Caco-2 (cell line): ENCODE measurements at regions not wholly inside any gene's neighbourhood (a gene's known extent, or its start where the extent isn't known, plus 50 kb on each side); places are given as distances from the start of the nearest gene placed in this dataset.

Experiments
- BruUV-seq: library from RNA; stranded (reverse); fragments of 400-500 nt; replicated peaks from 2 replicates; lab custom pipeline; 2021; lab: Mats Ljungman, UMichigan
- CTCF ChIA-PET: fragments of 300-600 bp; sonication (Branson Sonifier 250); formaldehyde crosslinking; loops from one replicate; lab custom pipeline; 2022; ENCODE audit warnings: antibody characterized with exemption; lab: Charles Lee
- POLR2A ChIA-PET: fragments of 300-600 bp; sonication (Branson Sonifier 250); formaldehyde crosslinking; loops from one replicate; lab custom pipeline; 2022; ENCODE audit warnings: antibody characterized with exemption; lab: Charles Lee
- DNase-seq, 2 experiments: peaks; one replicate each; pipeline versions ENCODE4 v3.0.0 to v3.0.0-alpha.2; 2020 to 2022
- H3K27me3 ChIP-seq: replicated peaks from 2 replicates; pipeline ENCODE4 v1.6.0; 2011; ENCODE audit warnings: low read length; ENCODE audit not compliant: control insufficient read depth, insufficient read depth
- H3K36me3 ChIP-seq: 2 replicates; pipeline ENCODE4 v1.5.1; 2011; ENCODE audit warnings: low read length; ENCODE audit not compliant: control insufficient read depth, insufficient read depth
- H3K4me1 ChIP-seq: fragments of 250-450 bp; sonication (Bioruptor Pico); 2 replicates; pipeline ENCODE4 v1.5.1; 2020; ENCODE audit warnings: mild to moderate bottlenecking
- H3K4me3 ChIP-seq: 2 replicates; pipeline ENCODE4 v1.5.1; 2011; ENCODE audit warnings: low read depth, mild to moderate bottlenecking, control low read depth, low read length
- H3K9me3 ChIP-seq: fragments of 250-450 bp; sonication (Bioruptor Pico); 2 replicates; pipeline ENCODE4 v1.5.1; 2020; ENCODE audit warnings: mild to moderate bottlenecking, moderate library complexity
- H3K27ac Mint-ChIP-seq: one replicate; pipeline ENCODE4 v1.8.0; 2022; ENCODE audit warnings: mixed read lengths; ENCODE audit not compliant: unreplicated experiment
- H3K27me3 Mint-ChIP-seq: one replicate; pipeline ENCODE4 v1.8.0; 2022; ENCODE audit warnings: mixed read lengths; ENCODE audit not compliant: insufficient read depth, unreplicated experiment
- H3K36me3 Mint-ChIP-seq: one replicate; pipeline ENCODE4 v1.8.0; 2022; ENCODE audit warnings: mild to moderate bottlenecking, mixed read lengths; ENCODE audit not compliant: insufficient read depth, unreplicated experiment
- H3K4me1 Mint-ChIP-seq: one replicate; pipeline ENCODE4 v1.8.0; 2022; ENCODE audit warnings: low read depth, mixed read lengths; ENCODE audit not compliant: unreplicated experiment
- H3K4me3 Mint-ChIP-seq: one replicate; pipeline ENCODE4 v1.8.0; 2022; ENCODE audit warnings: mild to moderate bottlenecking, moderate library complexity, mixed read lengths; ENCODE audit not compliant: unreplicated experiment
- H3K9me3 Mint-ChIP-seq: one replicate; pipeline ENCODE4 v1.8.0; 2022; ENCODE audit warnings: mixed read lengths; ENCODE audit not compliant: unreplicated experiment
- intact Hi-C: fragments of 100-400 bp; cut with micrococcal nuclease; formaldehyde crosslinking; loops from one replicate; pipeline ENCODE4 v1.10.0; 2022; ENCODE audit not compliant: unreplicated experiment
- TF ChIP-seq, protein P1 (sequence below), 2 experiments: fragments of 200-600 bp in 1 of 2; IDR thresholded peaks; 1 replicate in 1 of 2; 2 replicates in 1 of 2; pipeline versions ENCODE4 v1.5.1 to v1.8.0; 2011 to 2022; ENCODE audit warnings: antibody characterized with exemption in 1 of 2, control low read depth in 1 of 2, inconsistent platforms in 1 of 2, low read depth in 1 of 2, low read length in 1 of 2, mild to moderate bottlenecking in 1 of 2, moderate library complexity in 1 of 2; ENCODE audit not compliant: insufficient read depth in 1 of 2, severe bottlenecking in 1 of 2, unreplicated experiment in 1 of 2

DNA sequence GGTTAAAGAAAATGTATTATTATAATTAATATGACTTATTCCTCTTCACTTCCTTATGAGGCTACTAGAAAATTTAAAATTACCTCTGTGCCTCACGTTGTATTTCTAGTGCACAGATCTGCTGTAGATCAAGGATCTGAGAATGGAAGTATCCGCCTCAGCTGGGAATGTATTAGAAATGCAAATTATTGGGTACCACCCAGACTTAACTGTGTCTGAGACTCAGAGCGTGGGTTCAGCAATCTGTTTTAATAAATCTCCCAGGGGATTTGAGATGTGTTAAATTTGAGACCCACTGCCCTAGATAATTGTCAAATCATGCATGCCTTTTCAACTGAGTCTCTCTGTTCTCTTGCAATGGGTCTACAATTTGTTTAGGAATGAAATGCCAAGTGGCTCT is 658.0 kb upstream of the NOX3 start:
- Mint-ChIP-seq H3K36me3 (no peaks in the 10 kb centered on the region), H3K27me3 (no peaks in the 10 kb centered on the region), H3K27ac (no peak overlapping the region), H3K4me1 (no peaks in the 10 kb centered on the region), H3K4me3 (no peak overlapping the region), H3K9me3 (no peaks in the 10 kb centered on the region)
- no TSS peak for BruUV-seq
- intact Hi-C loops = no loop called here
- Histone ChIP-seq H3K9me3 (no peaks in the 10 kb centered on the region; the same call in 1 of the 2 replicates), H3K4me1 (no peaks in the 10 kb centered on the region), H3K4me3 (no peak overlapping the region), H3K27me3 (no peaks in the 10 kb centered on the region), H3K36me3 (no peaks in the 10 kb centered on the region)
- no peak for DNase-seq
- ChIA-PET CTCF (no interaction called here), POLR2A (no interaction called here)
- TF ChIP-seq, protein P1, sequence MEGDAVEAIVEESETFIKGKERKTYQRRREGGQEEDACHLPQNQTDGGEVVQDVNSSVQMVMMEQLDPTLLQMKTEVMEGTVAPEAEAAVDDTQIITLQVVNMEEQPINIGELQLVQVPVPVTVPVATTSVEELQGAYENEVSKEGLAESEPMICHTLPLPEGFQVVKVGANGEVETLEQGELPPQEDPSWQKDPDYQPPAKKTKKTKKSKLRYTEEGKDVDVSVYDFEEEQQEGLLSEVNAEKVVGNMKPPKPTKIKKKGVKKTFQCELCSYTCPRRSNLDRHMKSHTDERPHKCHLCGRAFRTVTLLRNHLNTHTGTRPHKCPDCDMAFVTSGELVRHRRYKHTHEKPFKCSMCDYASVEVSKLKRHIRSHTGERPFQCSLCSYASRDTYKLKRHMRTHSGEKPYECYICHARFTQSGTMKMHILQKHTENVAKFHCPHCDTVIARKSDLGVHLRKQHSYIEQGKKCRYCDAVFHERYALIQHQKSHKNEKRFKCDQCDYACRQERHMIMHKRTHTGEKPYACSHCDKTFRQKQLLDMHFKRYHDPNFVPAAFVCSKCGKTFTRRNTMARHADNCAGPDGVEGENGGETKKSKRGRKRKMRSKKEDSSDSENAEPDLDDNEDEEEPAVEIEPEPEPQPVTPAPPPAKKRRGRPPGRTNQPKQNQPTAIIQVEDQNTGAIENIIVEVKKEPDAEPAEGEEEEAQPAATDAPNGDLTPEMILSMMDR (IDR thresholded peaks at IDR 0.05; ENCODE audit: insufficient read depth in 1 of 2, low read depth in 1 of 2, low read length in 1 of 2, severe bottlenecking in 1 of 2, unreplicated experiment in 1 of 2) = no peak

DNA sequence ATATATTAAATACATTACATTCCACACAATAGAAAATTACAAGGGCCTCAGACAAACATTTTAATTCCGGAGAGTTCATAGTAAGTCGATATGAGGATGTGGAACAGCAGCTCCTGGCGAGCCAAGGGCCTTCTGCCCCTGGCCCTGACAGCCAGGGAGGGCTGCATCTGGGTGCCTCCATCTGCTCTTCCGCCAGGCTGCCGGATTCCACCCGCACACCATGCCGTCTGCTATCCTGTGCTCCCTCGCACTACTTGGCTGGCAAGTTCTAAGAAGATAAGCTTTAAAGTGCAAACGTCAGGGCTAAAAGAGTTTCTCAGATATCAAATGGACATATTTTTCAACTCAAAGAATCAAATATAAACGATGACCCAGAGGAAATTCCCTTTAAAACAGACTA is 656.3 kb upstream of the NOX3 start:
- Histone ChIP-seq H3K27me3 (no peaks in the 10 kb centered on the region), H3K4me3 (no peak overlapping the region), H3K36me3 (no peaks in the 10 kb centered on the region), H3K9me3 (no peaks in the 10 kb centered on the region), H3K4me1 (no peaks in the 10 kb centered on the region)
- Mint-ChIP-seq H3K4me1 (no peaks in the 10 kb centered on the region), H3K36me3 (no peaks in the 10 kb centered on the region), H3K27ac (no peak overlapping the region), H3K27me3 (peaks cover 4% of the 10 kb centered on the region), H3K9me3 (no peaks in the 10 kb centered on the region), H3K4me3 (no peak overlapping the region)
- BruUV-seq = no TSS peak
- intact Hi-C loops = no loop called here
- no peak for DNase-seq
- TF ChIP-seq, protein P1 (IDR thresholded peaks at IDR 0.05; ENCODE audit: insufficient read depth in 1 of 2, low read depth in 1 of 2, low read length in 1 of 2, severe bottlenecking in 1 of 2, unreplicated experiment in 1 of 2) = no peak
- ChIA-PET CTCF (no interaction called here), POLR2A (no interaction called here)

DNA sequence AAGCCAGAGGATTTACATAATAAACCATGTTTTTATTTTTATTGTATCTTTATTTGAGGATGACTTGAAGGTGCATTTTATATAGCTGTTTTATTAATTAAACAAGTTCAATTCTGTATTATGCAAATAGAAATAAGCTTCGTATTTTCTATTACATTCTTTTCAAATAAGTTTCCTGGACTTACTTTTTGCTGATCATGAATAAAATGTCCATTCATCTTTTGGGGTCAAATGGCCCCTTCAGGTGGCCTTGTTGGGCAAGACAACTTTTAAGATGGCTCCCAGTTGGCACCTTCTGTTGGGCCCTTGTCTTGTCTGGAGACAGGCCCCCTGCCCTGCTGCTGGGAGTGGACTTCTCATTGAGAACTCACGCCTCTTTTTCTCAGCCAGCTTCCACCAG is 654.6 kb upstream of the NOX3 start:
- H3K9me3 ChIP-seq = no peaks in the 10 kb centered on the region
- no peak overlapping the region for H3K4me3 ChIP-seq
- CTCF ChIA-PET = no interaction called here
- no TSS peak for BruUV-seq
- Mint-ChIP-seq H3K9me3 (no peaks in the 10 kb centered on the region), H3K4me1 (no peaks in the 10 kb centered on the region), H3K27ac (no peak overlapping the region), H3K27me3 (peaks cover 5% of the 10 kb centered on the region), H3K4me3 (no peak overlapping the region), H3K36me3 (no peaks in the 10 kb centered on the region)
- H3K27me3 ChIP-seq = no peaks in the 10 kb centered on the region
- no peak for DNase-seq
- H3K4me1 ChIP-seq = no peaks in the 10 kb centered on the region
- no peaks in the 10 kb centered on the region for H3K36me3 ChIP-seq
- TF ChIP-seq, protein P1 (IDR thresholded peaks at IDR 0.05; ENCODE audit: insufficient read depth in 1 of 2, low read depth in 1 of 2, low read length in 1 of 2, severe bottlenecking in 1 of 2, unreplicated experiment in 1 of 2) = no peak
- intact Hi-C loops = no loop called here
- POLR2A ChIA-PET = no interaction called here
